GM21390 (cell line): ENCODE measurements at regions not wholly inside any gene's neighbourhood (a gene's known extent, or its start where the extent isn't known, plus 50 kb on each side); places are given as distances from the start of the nearest gene placed in this dataset.

Experiments used
- ATAC-seq: cut with Tn5 transposase; IDR thresholded peaks from one replicate; pipeline ENCODE4 v1.9.1; 2021; ENCODE audit not compliant: unreplicated experiment

- no peak for ATAC-seq
Measured at GRCh38 chr13:85742355-85742754, 56.9 kb downstream of the SLITRK6 start.

GRCh38 chr13:85741017-85741416, 58.2 kb downstream of the SLITRK6 start:
- no peak for ATAC-seq

DNA sequence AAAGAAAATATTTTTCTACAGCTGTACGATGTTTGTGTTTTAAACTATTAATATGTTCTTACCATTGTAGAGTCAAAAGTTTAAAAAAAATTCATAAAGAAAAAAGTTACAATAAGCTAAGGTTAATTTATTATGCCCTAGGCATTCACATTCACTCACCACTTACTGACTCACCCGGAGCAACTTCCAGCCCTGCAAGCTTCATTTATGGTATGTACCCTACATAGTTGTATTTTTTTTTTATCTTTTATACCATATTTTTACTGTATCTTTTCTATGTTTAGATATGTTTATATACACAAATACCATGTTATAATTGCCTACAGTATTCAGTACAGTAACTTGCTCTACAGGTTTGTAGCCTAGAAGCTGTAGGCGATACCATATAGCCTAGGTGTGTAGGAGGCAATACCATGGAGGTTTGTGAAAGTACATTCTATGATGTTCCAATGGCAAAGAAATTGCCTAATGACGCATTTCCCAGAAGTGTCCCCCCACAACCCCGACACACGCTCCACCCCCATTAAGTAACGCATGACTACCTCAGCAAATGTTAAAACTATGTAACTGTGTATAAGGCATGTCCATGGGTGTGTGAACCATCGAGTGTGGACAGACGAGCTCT, 60.4 kb downstream of the SLITRK6 start:
- no peak for ATAC-seq

DNA sequence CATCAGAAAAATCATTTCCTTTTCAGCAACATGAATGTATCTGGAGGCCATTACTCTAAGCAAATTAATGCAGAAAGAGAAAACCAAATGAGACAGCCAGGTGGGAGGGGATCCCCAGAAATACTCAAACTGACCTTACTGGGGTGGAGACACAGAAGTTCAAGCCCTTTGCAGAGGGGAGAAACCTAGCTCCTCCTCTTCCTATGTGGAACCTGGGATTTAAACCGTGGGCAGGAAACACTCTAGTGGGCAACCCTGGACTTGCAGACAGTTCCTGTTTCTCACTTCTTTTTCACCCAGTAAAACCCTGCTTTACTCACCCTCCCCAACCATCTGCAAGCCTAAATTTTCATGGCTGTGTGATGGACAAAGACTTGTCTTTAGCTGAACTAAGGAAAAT, 61.3 kb downstream of the SLITRK6 start:
- no peak for ATAC-seq

DNA sequence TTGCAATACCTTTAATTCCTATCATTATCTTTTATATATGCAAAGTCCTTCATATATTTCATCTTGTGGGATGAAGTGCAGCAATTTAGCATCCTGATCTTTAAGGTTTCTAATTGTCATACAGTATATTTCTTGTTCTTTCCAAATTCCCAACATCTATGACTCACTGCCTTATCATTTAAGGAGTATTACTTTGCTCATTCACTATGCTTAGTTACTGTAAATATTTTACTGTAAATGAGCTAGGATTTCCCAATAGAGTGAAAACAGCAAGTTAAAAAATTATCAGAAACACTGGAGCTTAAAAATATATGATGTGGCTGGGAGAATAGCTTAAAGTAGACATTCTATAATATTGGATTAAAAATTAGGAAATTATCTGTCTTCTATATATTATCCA, 69.9 kb downstream of the SLITRK6 start:
- ATAC-seq = no peak

GRCh38 chr13:85728811-85729210, 70.4 kb downstream of the SLITRK6 start:
- no peak for ATAC-seq

GRCh38 chr13:85725433-85725832, 73.8 kb downstream of the SLITRK6 start:
- ATAC-seq = no peak

DNA sequence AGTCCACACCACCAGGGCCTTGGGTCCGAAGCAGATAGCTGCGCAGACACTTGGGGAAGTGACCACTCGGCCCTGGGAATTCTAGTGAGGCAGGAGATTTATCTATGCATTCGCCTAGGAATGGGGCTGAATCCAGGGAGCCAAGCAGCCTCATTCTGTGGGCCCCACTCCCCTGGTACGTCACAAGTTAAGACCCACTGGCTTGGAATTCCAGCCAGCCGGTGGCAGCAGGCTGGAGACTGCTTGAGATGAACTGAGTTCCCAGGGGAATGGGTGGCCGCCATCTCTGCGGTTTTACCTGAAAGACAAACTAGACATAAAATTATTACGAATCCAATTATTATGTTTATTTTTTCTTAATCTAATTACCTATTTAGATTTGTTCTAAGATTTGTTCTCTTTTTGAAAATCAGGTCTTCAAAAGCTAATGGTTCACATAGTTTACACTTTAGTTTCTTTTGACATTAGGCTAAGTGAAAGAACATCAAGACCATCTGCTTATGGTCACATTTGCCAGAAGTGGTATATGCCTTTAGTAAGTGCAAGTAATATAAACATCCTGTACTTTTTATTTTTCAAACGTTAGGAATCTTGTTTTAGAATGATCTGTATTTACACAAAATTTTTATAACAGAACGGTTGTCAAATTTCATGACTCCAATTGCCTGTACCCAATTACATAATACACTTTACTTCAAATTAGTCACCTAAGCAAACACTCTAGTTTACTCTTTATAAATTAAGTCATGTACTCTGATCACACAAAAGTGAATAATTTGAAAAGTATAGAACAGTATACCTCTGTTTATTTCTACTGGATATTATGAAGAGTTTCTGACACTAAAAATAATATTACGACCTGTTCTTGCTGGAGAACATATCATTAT, 74.4 kb downstream of the SLITRK6 start:
- no peak for ATAC-seq

GRCh38 chr13:85719749-85720148, 79.5 kb downstream of the SLITRK6 start:
- no peak for ATAC-seq

- no peak for ATAC-seq
Measured at GRCh38 chr13:85717921-85718320, 81.3 kb downstream of the SLITRK6 start.

DNA sequence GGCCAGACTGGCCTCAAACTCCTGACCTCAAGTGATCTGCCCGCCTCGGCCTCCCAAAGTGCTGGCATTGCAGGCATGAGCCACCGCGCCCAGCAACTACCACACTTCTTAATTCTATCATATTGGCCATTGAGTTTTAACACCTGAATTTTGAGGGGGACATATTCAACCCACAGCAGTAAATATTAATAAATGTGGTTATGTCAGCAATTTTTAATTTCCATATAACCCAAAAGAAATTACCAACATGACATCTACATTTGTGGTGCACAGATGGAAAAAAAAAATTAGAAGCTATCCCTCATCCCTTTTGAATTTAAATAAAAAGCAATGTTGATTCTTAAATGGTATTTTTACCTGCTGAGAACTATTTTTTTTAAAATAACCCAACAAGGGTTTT, 88.7 kb downstream of the SLITRK6 start:
- ATAC-seq = no peak

GRCh38 chr13:85709721-85710120, 89.5 kb downstream of the SLITRK6 start:
- ATAC-seq = no peak

GRCh38 chr13:85709072-85709471, 90.1 kb downstream of the SLITRK6 start:
- no peak for ATAC-seq

- no peak for ATAC-seq
Measured at GRCh38 chr13:85700906-85701305, 98.3 kb downstream of the SLITRK6 start.

DNA sequence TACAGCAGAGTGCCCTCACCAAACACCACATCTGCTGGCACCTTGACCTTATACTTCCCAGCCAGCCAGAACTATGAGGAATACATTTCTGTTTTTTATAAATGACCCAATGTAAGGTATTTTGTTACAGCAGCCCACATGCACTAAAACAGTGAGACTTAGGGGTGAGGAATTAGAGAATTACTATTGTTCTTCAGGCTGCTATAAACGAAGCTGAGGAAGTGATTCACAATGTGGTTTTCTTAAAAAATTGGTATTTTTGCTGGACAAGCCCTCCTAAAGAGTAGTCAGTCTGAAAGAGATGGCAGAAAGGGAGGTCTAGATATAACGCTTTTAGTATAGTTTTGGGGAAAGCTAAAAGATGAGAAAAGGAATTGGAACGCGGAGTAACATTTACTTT, 101.0 kb downstream of the SLITRK6 start:
- no peak for ATAC-seq

- ATAC-seq = no peak
Measured at GRCh38 chr13:85694992-85695391, 104.2 kb downstream of the SLITRK6 start.

DNA sequence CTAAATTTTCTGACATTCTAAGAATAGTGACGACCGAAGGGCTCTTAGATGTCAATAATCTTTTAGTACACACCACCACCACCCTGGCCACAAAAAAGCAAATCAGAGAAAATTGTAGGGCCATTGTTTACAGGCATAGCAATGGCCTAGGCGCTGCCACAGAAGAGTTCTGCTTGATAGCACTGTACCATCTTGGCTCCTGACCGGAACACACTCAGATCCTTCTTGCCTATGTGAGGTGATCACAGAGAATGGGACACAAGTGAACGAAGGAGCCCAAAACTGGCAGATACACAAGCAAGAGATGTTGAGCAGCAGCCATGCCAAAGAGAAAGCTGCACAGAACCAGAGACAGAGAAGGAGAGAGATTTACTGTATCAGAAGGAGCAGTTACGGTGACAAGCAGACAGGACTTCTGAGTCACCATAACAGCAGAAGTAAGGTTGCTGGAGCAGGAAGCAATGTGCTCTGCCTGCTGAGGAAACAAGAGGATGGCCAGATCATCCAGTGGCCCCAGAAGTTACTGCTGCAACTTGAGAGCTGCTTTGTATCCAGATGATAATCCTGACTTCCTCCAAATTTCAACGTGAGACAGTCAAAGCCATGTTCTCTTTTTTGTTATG, 105.2 kb downstream of the SLITRK6 start:
- ATAC-seq = no peak

DNA sequence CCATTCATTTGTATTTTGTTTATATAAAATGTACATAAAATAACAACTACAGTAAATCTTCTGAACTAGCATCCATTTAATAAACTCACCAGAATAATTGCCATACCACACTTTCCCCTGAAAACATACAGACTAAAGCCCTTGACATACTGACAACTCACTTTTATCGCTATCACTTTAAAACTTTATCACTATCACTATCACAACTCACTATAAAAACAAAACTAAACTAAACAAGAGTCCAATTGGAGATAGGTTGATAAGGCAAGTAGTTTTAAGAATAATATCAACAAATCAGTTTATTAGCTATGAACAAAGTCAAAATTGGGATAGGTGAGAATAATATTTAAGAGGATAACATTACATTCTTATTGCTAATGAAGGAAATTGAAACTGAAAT, 108.9 kb downstream of the SLITRK6 start:
- no peak for ATAC-seq

GRCh38 chr13:85685436-85685835, 113.8 kb downstream of the SLITRK6 start:
- ATAC-seq = no peak

GRCh38 chr13:85675151-85675907, 123.9 kb downstream of the SLITRK6 start:
- ATAC-seq = no peak

DNA sequence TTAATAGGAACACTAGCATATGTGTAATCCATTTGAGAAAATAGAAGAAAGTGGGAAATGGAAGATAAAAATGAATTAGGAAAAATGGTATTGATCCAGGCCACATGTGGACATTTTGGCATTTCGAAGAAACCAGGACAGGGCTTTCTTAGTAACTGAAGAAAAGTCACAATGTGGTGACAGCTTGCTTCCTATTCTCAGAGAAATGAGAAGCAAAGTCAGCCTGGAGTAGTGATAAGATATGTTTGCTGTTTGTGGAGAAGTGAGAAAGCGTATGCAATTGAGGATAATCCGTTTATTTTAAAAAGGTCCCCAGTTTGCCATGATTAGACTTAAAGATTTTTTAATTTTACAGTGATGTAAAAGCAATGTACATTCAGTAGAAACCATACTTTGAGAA, 127.9 kb downstream of the SLITRK6 start:
- no peak for ATAC-seq
